GM12878 (cell line): ENCODE measurements at regions not wholly inside any gene's neighbourhood (a gene's known extent, or its start where the extent isn't known, plus 50 kb on each side); places are given as distances from the start of the nearest gene placed in this dataset.

ENCODE experiments used
- ATAC-seq: fragments of 200-7000 bp; cut with Tn5 transposase; 3 replicates; pipeline ENCODE4 v1.9.1; 2020; ENCODE audit warnings: mild to moderate bottlenecking, moderate library complexity
- BruUV-seq: library from RNA; stranded (reverse); fragments of 400-500 nt; replicated peaks from 2 replicates; lab custom pipeline; 2021; lab: Mats Ljungman, UMichigan
- CTCF ChIA-PET: fragments of 300-600 bp; sonication (Branson Sonifier 250); formaldehyde crosslinking; extraction: SDS; loops from one replicate; lab custom pipeline; 2021; ENCODE audit warnings: inconsistent platforms; lab: Yijun Ruan, JAX
- POLR2A ChIA-PET: fragments of 350-600 bp; formaldehyde crosslinking; extraction: SDS; loops from one replicate; lab custom pipeline; 2021; ENCODE audit warnings: inconsistent platforms; lab: Charles Lee
- RAD21 ChIA-PET: fragments of 300-600 bp; sonication (Branson Sonifier 250); formaldehyde crosslinking; loops from one replicate; lab custom pipeline; 2023; ENCODE audit warnings: antibody characterized with exemption; ENCODE audit not compliant: unreplicated experiment; lab: Charles Lee
- SMC1A ChIA-PET: fragments of 300-600 bp; sonication (Branson Sonifier 250); formaldehyde crosslinking; loops from one replicate; lab custom pipeline; 2023; ENCODE audit not compliant: unreplicated experiment, uncharacterized antibody; lab: Charles Lee
- DNase-seq: peaks from one replicate; pipeline ENCODE4 v3.0.0-alpha.2; 2011; ENCODE audit warnings: low read depth, low spot score
- FAIRE-seq: peaks from 3 replicates; lab custom pipeline; 2011; peaks lifted over from hg19 to GRCh38; lab: Jason Lieb, UNC
- H2AFZ ChIP-seq: 2 replicates; pipeline ENCODE4 v1.6.0; 2011; ENCODE audit warnings: low read depth, low read length, control low read depth; ENCODE audit not compliant: control insufficient read depth
- H3K27ac ChIP-seq: 2 replicates; pipeline ENCODE4 v1.5.1; 2011; ENCODE audit warnings: control low read depth; ENCODE audit not compliant: control insufficient read depth, insufficient read depth
- H3K27me3 ChIP-seq, 2 experiments: replicated peaks in 1 of 2; 2 replicates each; pipeline versions ENCODE4 v1.6.0 to v1.6.1; 2011; ENCODE audit warnings: low read length in 1 of 2; ENCODE audit not compliant: control insufficient read depth in 2 of 2, insufficient read depth in 2 of 2
- H3K36me3 ChIP-seq, 2 experiments: 2 replicates each; pipeline ENCODE4 v1.5.1; 2011; ENCODE audit warnings: low read length in 1 of 2; ENCODE audit not compliant: control insufficient read depth in 2 of 2, insufficient read depth in 2 of 2
- H3K4me1 ChIP-seq: 2 replicates; pipeline ENCODE4 v1.6.1; 2011; ENCODE audit warnings: mild to moderate bottlenecking, low read length, moderate library complexity, mixed read lengths; ENCODE audit not compliant: control insufficient read depth, insufficient read depth
- H3K4me2 ChIP-seq: 2 replicates; pipeline ENCODE4 v1.6.0; 2011; ENCODE audit warnings: control low read depth; ENCODE audit not compliant: control insufficient read depth, insufficient read depth
- H3K4me3 ChIP-seq: fragments of 200-600 bp; sonication (generic); 2 replicates; pipeline ENCODE4 v1.5.1; 2016
- H3K79me2 ChIP-seq: 2 replicates; pipeline ENCODE4 v1.6.0; 2011; ENCODE audit warnings: low read length; ENCODE audit not compliant: control insufficient read depth, insufficient read depth
- H3K9ac ChIP-seq: 2 replicates; pipeline ENCODE4 v1.8.0; 2011; ENCODE audit warnings: low read length, control low read depth, mixed read lengths; ENCODE audit not compliant: control insufficient read depth, insufficient read depth
- H3K9me3 ChIP-seq: replicated peaks from 3 replicates; pipeline ENCODE4 v1.5.1; 2011; ENCODE audit warnings: mild to moderate bottlenecking, low read length; ENCODE audit not compliant: control insufficient read depth, insufficient read depth
- H4K20me1 ChIP-seq: 2 replicates; pipeline ENCODE4 v1.6.0; 2011; ENCODE audit not compliant: control insufficient read depth, insufficient read depth
- BHLHE40 ChIP-seq, 2 experiments: fragments of 450-650 bp in 1 of 2; IDR thresholded peaks; 2 replicates each; pipeline ENCODE4 v1.6.1; 2011 to 2017; ENCODE audit warnings: low read depth in 2 of 2, borderline replicate concordance in 1 of 2, improper control_type of control experiment in 1 of 2, low read length in 1 of 2, mild to moderate bottlenecking in 1 of 2
- GATAD2B ChIP-seq: fragments of 450-650 bp; conservative IDR thresholded peaks from 2 replicates; pipeline ENCODE4 v1.6.1; 2017; ENCODE audit warnings: low read depth, mild to moderate bottlenecking, moderate library complexity
- KAT2A ChIP-seq: conservative IDR thresholded peaks from 2 replicates; pipeline ENCODE4 v1.6.1; 2011; ENCODE audit warnings: low read depth, low read length; ENCODE audit not compliant: control insufficient read depth
- MEF2A ChIP-seq: IDR thresholded peaks from 2 replicates; pipeline ENCODE4 v1.6.1; 2011; ENCODE audit warnings: low read depth, mild to moderate bottlenecking, low read length, moderate library complexity; ENCODE audit not compliant: insufficient read depth
- MTA2 ChIP-seq: fragments of 450-650 bp; IDR thresholded peaks from 2 replicates; pipeline ENCODE4 v1.6.1; 2016; ENCODE audit warnings: low read depth, mild to moderate bottlenecking, moderate library complexity
- NFYA ChIP-seq: IDR thresholded peaks from 2 replicates; pipeline ENCODE4 v1.6.1; 2011; ENCODE audit warnings: low read depth, mild to moderate bottlenecking, low read length, improper control_type of control experiment, borderline replicate concordance
- WGBS: methylation state at CpG from one replicate; pipeline ENCODE4 v1.1.6; 2016; ENCODE audit warnings: low lambda C conversion rate; ENCODE audit not compliant: insufficient replicate concordance, insufficient coverage; ENCODE audit errors: missing lambda C conversion rate; 5-methylcytosine and 5-hydroxymethylcytosine counted together
- in situ Hi-C: fragments of 300-500 bp; cut with MboI; formaldehyde crosslinking; loops from 9 replicates; pipeline ENCODE4 v1.14.3; 2018; ENCODE audit warnings: mixed read lengths
- intact Hi-C: fragments of 100-400 bp; cut with micrococcal nuclease; formaldehyde crosslinking; loops from one replicate; pipeline ENCODE4 v1.14.2; 2022; ENCODE audit not compliant: unreplicated experiment
- TF ChIP-seq, protein P1 (sequence below): fragments of 450-650 bp; IDR thresholded peaks from 2 replicates; pipeline ENCODE4 v1.6.1; 2018; ENCODE audit warnings: borderline replicate concordance, mild to moderate bottlenecking; ENCODE audit not compliant: partially characterized antibody
- TF ChIP-seq, protein P2 (sequence below): IDR thresholded peaks from 2 replicates; pipeline ENCODE4 v1.6.1; 2012; ENCODE audit warnings: mild to moderate bottlenecking, low read depth, low read length

DNA sequence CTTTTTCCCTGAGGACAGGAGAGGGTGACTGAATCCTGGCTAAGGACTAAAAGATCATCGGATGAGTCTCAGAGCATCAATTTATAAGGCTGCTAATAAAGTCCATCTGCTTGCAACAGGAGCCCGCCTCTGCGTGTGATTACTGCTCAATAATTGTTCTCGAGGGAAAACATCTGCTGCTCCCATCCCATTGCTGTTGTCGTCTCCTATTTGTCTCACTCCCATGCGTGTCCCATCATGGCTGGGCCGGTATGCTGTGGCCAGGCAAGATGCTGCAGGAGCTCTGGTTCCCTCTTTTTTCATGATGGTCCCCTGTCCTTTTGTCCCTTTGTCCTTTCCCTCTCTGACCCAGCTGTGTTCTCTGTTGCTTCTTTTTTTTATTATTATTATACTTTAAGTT, 121.2 kb downstream of the SPATA19 start (continued):
- TF ChIP-seq, protein P1, sequence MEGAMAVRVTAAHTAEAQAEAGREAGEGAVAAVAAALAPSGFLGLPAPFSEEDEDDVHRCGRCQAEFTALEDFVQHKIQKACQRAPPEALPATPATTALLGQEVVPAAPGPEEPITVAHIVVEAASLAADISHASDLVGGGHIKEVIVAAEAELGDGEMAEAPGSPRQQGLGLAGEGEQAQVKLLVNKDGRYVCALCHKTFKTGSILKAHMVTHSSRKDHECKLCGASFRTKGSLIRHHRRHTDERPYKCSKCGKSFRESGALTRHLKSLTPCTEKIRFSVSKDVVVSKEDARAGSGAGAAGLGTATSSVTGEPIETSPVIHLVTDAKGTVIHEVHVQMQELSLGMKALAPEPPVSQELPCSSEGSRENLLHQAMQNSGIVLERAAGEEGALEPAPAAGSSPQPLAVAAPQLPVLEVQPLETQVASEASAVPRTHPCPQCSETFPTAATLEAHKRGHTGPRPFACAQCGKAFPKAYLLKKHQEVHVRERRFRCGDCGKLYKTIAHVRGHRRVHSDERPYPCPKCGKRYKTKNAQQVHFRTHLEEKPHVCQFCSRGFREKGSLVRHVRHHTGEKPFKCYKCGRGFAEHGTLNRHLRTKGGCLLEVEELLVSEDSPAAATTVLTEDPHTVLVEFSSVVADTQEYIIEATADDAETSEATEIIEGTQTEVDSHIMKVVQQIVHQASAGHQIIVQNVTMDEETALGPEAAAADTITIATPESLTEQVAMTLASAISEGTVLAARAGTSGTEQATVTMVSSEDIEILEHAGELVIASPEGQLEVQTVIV, result no peak
- TF ChIP-seq, protein P2, sequence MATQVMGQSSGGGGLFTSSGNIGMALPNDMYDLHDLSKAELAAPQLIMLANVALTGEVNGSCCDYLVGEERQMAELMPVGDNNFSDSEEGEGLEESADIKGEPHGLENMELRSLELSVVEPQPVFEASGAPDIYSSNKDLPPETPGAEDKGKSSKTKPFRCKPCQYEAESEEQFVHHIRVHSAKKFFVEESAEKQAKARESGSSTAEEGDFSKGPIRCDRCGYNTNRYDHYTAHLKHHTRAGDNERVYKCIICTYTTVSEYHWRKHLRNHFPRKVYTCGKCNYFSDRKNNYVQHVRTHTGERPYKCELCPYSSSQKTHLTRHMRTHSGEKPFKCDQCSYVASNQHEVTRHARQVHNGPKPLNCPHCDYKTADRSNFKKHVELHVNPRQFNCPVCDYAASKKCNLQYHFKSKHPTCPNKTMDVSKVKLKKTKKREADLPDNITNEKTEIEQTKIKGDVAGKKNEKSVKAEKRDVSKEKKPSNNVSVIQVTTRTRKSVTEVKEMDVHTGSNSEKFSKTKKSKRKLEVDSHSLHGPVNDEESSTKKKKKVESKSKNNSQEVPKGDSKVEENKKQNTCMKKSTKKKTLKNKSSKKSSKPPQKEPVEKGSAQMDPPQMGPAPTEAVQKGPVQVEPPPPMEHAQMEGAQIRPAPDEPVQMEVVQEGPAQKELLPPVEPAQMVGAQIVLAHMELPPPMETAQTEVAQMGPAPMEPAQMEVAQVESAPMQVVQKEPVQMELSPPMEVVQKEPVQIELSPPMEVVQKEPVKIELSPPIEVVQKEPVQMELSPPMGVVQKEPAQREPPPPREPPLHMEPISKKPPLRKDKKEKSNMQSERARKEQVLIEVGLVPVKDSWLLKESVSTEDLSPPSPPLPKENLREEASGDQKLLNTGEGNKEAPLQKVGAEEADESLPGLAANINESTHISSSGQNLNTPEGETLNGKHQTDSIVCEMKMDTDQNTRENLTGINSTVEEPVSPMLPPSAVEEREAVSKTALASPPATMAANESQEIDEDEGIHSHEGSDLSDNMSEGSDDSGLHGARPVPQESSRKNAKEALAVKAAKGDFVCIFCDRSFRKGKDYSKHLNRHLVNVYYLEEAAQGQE, result no peak
- TF ChIP-seq MTA2 (no peak), NFYA (no peak), MEF2A (no peak)

DNA sequence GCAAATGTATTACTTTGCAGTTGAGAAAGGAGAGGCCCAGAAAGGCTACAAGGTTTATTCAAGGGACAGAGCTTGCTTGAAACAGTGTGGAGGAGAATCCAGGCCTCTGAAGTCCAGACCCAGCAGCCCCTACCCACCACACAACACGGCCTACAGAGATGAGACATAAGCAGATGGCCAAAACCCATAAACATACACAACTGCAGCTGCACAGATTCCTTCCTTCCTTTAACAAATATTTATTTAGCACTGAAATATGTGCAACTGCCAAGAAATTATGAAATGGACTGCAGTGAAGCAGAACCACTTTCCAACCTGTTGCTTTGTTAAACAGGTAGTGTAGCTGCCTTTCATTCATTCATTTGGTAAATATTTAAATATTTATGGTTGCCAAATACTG, 122.3 kb downstream of the SPATA19 start:
- SMC1A ChIA-PET, result no interaction called here
- no peak overlapping the region for H3K9ac ChIP-seq
- no peak overlapping the region for H3K4me3 ChIP-seq
- RAD21 ChIA-PET, result no interaction called here
- ATAC-seq (no peak), DNase-seq (no peak), FAIRE-seq (no peak)
- H3K4me1 ChIP-seq, result no peaks in the 10 kb centered on the region
- no peak for TF ChIP-seq KAT2A
- no peak for TF ChIP-seq BHLHE40 (IDR thresholded peaks at IDR 0.05; ENCODE audit: borderline replicate concordance in 1 of 2, low read depth in 2 of 2, low read length in 1 of 2)
- TF ChIP-seq GATAD2B, result no peak
- no peaks in the 10 kb centered on the region for H3K36me3 ChIP-seq
- no peaks in the 10 kb centered on the region for H3K79me2 ChIP-seq
- H3K9me3 ChIP-seq, result no peaks in the 10 kb centered on the region
- in situ Hi-C loops, result no loop called here
- no peak overlapping the region for H3K4me2 ChIP-seq
- WGBS, result 0% methylated on average over 1 of the region's 1 CpG
- no TSS peak for BruUV-seq
- no peak overlapping the region for H3K27ac ChIP-seq
- no peaks in the 10 kb centered on the region for H4K20me1 ChIP-seq
- no peak overlapping the region for H2AFZ ChIP-seq
- H3K27me3 ChIP-seq, result peaks cover 0 to 3% of the 10 kb centered on the region in 2 experiments; a peak in 1 of 4 replicates
- intact Hi-C loops, result no loop called here
- POLR2A ChIA-PET, result no interaction called here
- CTCF ChIA-PET, result no interaction called here
